OCI-LY1 (cell line): ENCODE measurements at regions not wholly inside any gene's neighbourhood (a gene's known extent, or its start where the extent isn't known, plus 50 kb on each side); places are given as distances from the start of the nearest gene placed in this dataset.
"Not testable (repeated sequence)": the region's sequence is repeated elsewhere in the genome, so short reads cannot be mapped to it uniquely, and the experiment has no call there.

ENCODE experiments used
- EZH2 ChIP-seq: fragments of 200-600 bp; sonication (generic), shearing (Covaris generic); IDR thresholded peaks from 2 replicates; pipeline ENCODE4 v1.8.0; 2017; ENCODE audit warnings: borderline replicate concordance, mixed run types, mild to moderate bottlenecking, antibody characterized with exemption, low read length, moderate library complexity, mixed read lengths
- TF ChIP-seq, protein P1 (sequence below): fragments of 200-600 bp; sonication (generic), shearing (Covaris generic); IDR thresholded peaks from 2 replicates; pipeline ENCODE4 v1.5.1; 2017; ENCODE audit warnings: mild to moderate bottlenecking, antibody characterized with exemption, low read length, moderate library complexity, mixed read lengths

DNA sequence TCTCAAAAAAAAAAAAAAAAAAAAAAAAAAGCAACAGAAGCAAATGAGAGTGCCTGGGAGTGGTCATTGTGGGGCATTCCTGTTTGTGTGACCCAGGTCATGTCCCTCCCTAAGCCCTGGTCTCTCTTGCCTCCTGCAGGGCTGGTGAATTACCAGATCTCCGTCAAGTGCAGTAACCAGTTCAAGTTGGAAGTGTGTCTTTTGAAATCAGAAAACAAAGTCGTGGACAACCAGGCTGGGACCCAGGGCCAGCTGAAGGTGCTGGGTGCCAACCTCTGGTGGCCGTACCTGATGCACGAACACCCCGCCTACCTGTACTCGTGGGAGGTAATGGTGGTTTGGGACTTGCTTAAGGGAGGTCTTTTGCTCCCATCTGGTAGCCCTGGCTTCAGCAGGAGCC lies 1362.0 kb downstream of the CDH12 start:
- TF ChIP-seq, protein P1, sequence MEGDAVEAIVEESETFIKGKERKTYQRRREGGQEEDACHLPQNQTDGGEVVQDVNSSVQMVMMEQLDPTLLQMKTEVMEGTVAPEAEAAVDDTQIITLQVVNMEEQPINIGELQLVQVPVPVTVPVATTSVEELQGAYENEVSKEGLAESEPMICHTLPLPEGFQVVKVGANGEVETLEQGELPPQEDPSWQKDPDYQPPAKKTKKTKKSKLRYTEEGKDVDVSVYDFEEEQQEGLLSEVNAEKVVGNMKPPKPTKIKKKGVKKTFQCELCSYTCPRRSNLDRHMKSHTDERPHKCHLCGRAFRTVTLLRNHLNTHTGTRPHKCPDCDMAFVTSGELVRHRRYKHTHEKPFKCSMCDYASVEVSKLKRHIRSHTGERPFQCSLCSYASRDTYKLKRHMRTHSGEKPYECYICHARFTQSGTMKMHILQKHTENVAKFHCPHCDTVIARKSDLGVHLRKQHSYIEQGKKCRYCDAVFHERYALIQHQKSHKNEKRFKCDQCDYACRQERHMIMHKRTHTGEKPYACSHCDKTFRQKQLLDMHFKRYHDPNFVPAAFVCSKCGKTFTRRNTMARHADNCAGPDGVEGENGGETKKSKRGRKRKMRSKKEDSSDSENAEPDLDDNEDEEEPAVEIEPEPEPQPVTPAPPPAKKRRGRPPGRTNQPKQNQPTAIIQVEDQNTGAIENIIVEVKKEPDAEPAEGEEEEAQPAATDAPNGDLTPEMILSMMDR: not testable (repeated sequence)
- not testable (repeated sequence) for TF ChIP-seq EZH2
